Peyer's patch (tissue), 4 donors: ENCODE measurements at regions not wholly inside any gene's neighbourhood (a gene's known extent, or its start where the extent isn't known, plus 50 kb on each side); places are given as distances from the start of the nearest gene placed in this dataset.

Experiments
- POLR2A ChIP-seq, 2 donors: fragments of 450-650 bp; IDR thresholded peaks; one replicate each; pipeline ENCODE4 v1.5.1; 2017; ENCODE audit warnings: antibody characterized with exemption in 2 of 2, mild to moderate bottlenecking in 2 of 2, moderate library complexity in 2 of 2
- TF ChIP-seq, protein P1 (sequence below), 6 experiments: fragments of 450-650 bp in 4 of 6; fragments of 200-600 bp in 2 of 6; sonication (generic) in 1 of 6; IDR thresholded peaks; one replicate each; pipeline ENCODE4 v1.5.1; 2017 to 2019; ENCODE audit warnings: antibody characterized with exemption in 6 of 6, mild to moderate bottlenecking in 3 of 6, moderate library complexity in 1 of 6

DNA sequence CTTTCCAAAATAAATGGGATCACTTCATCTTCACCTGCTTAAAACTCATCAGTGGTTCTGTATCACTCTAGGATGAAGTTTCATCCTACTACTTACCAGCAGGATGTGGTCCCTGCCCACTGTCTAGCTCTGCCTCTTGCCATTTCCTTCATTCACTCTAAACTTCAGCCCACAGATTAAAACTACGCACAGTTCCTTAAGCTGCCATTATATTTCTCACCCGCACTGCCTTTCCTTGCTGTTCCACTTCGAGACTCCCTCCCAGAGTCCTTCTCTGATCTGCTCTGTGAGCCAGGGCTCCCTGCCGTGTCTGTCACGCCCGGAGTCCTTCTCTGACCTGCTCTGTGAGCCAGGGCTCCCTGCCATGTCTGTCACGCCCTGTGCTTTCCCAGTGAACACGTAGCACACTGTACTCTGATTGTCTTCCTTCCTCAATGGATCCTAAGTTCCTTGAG is 52.0 kb upstream of the NPAS1 start:
- peak in 1 of 2 donors; percentile 51 for TF ChIP-seq POLR2A (IDR thresholded peaks at IDR 0.05)
- TF ChIP-seq, protein P1, sequence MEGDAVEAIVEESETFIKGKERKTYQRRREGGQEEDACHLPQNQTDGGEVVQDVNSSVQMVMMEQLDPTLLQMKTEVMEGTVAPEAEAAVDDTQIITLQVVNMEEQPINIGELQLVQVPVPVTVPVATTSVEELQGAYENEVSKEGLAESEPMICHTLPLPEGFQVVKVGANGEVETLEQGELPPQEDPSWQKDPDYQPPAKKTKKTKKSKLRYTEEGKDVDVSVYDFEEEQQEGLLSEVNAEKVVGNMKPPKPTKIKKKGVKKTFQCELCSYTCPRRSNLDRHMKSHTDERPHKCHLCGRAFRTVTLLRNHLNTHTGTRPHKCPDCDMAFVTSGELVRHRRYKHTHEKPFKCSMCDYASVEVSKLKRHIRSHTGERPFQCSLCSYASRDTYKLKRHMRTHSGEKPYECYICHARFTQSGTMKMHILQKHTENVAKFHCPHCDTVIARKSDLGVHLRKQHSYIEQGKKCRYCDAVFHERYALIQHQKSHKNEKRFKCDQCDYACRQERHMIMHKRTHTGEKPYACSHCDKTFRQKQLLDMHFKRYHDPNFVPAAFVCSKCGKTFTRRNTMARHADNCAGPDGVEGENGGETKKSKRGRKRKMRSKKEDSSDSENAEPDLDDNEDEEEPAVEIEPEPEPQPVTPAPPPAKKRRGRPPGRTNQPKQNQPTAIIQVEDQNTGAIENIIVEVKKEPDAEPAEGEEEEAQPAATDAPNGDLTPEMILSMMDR (IDR thresholded peaks at IDR 0.05): no peak
